Endothelial cell of hepatic sinusoid (primary cell): ENCODE measurements at regions not wholly inside any gene's neighbourhood (a gene's known extent, or its start where the extent isn't known, plus 50 kb on each side); places are given as distances from the start of the nearest gene placed in this dataset.

Experiments used
- in situ Hi-C: cut with HindIII; loops from 2 replicates; pipeline ENCODE4 v1.10.0; 2017; ENCODE audit warnings: low sequenced_read_pairs

- in situ Hi-C loops = no loop called here
Measured at GRCh38 chr6:62672989-62673388, 387.0 kb upstream of the KHDRBS2 start.

- in situ Hi-C loops = no loop called here
Measured at GRCh38 chr6:62670490-62671223, 384.6 kb upstream of the KHDRBS2 start.

GRCh38 chr6:62669831-62670230 is 383.8 kb upstream of the KHDRBS2 start:
- in situ Hi-C loops = no loop called here

GRCh38 chr6:62652692-62653328 is 366.8 kb upstream of the KHDRBS2 start:
- in situ Hi-C loops = no loop called here

- in situ Hi-C loops = no loop called here
Measured at GRCh38 chr6:62645274-62645673, 359.2 kb upstream of the KHDRBS2 start.

GRCh38 chr6:62640749-62641148 is 354.7 kb upstream of the KHDRBS2 start:
- in situ Hi-C loops = no loop called here

GRCh38 chr6:62626661-62627060 is 340.6 kb upstream of the KHDRBS2 start:
- in situ Hi-C loops = no loop called here

- in situ Hi-C loops = no loop called here
Measured at GRCh38 chr6:62623846-62624532, 338.0 kb upstream of the KHDRBS2 start.

GRCh38 chr6:62615366-62616015 is 329.5 kb upstream of the KHDRBS2 start:
- in situ Hi-C loops = no loop called here

GRCh38 chr6:62614442-62614841 is 328.4 kb upstream of the KHDRBS2 start:
- in situ Hi-C loops = no loop called here

GRCh38 chr6:62613928-62614327 is 327.9 kb upstream of the KHDRBS2 start:
- in situ Hi-C loops = no loop called here

GRCh38 chr6:62612471-62612870 is 326.4 kb upstream of the KHDRBS2 start:
- in situ Hi-C loops = no loop called here

- in situ Hi-C loops = no loop called here
Measured at GRCh38 chr6:62570372-62570771, 284.3 kb upstream of the KHDRBS2 start.

GRCh38 chr6:62541502-62541901 is 255.5 kb upstream of the KHDRBS2 start:
- in situ Hi-C loops = no loop called here

- in situ Hi-C loops = no loop called here
Measured at GRCh38 chr6:62530985-62531384, 245.0 kb upstream of the KHDRBS2 start.

- in situ Hi-C loops = no loop called here
Measured at GRCh38 chr6:62528894-62529526, 243.0 kb upstream of the KHDRBS2 start.

GRCh38 chr6:62523630-62524029 is 237.6 kb upstream of the KHDRBS2 start:
- in situ Hi-C loops = no loop called here

- in situ Hi-C loops = no loop called here
Measured at GRCh38 chr6:62519574-62519973, 233.5 kb upstream of the KHDRBS2 start.

GRCh38 chr6:62516291-62517141 is 230.5 kb upstream of the KHDRBS2 start:
- in situ Hi-C loops = no loop called here

- in situ Hi-C loops = no loop called here
Measured at GRCh38 chr6:62492192-62492822, 206.3 kb upstream of the KHDRBS2 start.
